ENCODE measurements at regions not wholly inside any gene's neighbourhood (a gene's known extent, or its start where the extent isn't known, plus 50 kb on each side); places are given as distances from the start of the nearest gene placed in this dataset.

DNA sequence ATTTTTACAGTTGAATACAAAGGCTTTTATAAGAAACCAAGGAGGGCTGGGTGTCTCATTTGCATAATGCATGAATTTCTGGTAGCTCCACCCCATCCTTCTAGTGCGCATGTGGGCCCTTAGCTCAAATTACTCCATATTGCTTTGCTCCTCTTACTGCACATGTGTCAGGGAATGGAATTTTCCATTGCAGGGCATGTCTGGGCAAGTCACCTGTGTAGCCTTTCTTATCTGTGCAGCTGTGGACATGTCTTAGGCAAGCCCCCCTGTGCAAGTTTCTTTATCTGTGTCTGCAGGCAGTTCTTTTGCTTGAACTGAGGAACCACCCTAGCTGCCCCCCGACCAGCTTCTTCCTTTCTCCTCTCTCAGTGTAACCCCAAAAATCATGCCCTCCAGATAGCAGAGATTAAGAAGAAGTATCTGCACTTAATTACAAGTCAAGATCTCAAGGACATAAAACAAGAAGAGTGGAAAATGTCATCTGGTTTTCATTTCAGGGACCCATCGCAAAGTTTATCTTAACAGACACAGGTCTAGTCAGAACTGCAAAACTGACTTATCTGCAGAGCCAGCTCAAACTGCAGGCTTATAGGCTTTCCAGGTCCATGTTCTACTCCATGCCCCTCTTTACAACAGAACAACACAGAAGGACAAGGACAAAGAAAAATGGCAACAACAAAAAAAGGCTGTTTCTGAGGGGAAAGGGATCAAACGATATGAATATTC is 137.9 kb upstream of the HS3ST4 start:
- FAIRE-seq: no peak
- H3K36me3 ChIP-seq (ENCODE audit: insufficient read depth, low read length): no peaks in the 10 kb centered on the region
- Mint-ChIP-seq H3K4me3 (ENCODE audit: unreplicated experiment) (no peak overlapping the region), H3K9me3 (ENCODE audit: unreplicated experiment) (peaks cover 17% of the 10 kb centered on the region), H3K27me3 (ENCODE audit: low read depth, unreplicated experiment) (no peaks in the 10 kb centered on the region), H3K36me3 (ENCODE audit: low read depth, unreplicated experiment) (no peaks in the 10 kb centered on the region), H3K4me1 (ENCODE audit: low read depth, unreplicated experiment) (peaks cover 2% of the 10 kb centered on the region), H3K27ac (ENCODE audit: unreplicated experiment) (peak overlapping the region; percentile 94)
- TF ChIP-seq EZH2 (IDR thresholded peaks at IDR 0.05; ENCODE audit: insufficient read depth, low read length): no peak
- TF ChIP-seq, protein P1, sequence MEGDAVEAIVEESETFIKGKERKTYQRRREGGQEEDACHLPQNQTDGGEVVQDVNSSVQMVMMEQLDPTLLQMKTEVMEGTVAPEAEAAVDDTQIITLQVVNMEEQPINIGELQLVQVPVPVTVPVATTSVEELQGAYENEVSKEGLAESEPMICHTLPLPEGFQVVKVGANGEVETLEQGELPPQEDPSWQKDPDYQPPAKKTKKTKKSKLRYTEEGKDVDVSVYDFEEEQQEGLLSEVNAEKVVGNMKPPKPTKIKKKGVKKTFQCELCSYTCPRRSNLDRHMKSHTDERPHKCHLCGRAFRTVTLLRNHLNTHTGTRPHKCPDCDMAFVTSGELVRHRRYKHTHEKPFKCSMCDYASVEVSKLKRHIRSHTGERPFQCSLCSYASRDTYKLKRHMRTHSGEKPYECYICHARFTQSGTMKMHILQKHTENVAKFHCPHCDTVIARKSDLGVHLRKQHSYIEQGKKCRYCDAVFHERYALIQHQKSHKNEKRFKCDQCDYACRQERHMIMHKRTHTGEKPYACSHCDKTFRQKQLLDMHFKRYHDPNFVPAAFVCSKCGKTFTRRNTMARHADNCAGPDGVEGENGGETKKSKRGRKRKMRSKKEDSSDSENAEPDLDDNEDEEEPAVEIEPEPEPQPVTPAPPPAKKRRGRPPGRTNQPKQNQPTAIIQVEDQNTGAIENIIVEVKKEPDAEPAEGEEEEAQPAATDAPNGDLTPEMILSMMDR (IDR thresholded peaks at IDR 0.05; ENCODE audit: insufficient read depth, low read depth, low read length): no peak
- H3K79me2 ChIP-seq (ENCODE audit: insufficient read depth, low read length): no peaks in the 10 kb centered on the region
- no peak overlapping the region for H3K27ac ChIP-seq (ENCODE audit: low read depth, low read length)
- peaks cover 4% of the 10 kb centered on the region for H3K9me3 ChIP-seq (ENCODE audit: insufficient read depth, low read depth, low read length)
- no peaks in the 10 kb centered on the region for H4K20me1 ChIP-seq (ENCODE audit: insufficient read depth, low read length)
- H2AFZ ChIP-seq (ENCODE audit: low read depth, low read length): no peak overlapping the region
- no peak overlapping the region for H3K4me2 ChIP-seq (ENCODE audit: low read length)
- no peaks in the 10 kb centered on the region for H3K27me3 ChIP-seq (ENCODE audit: insufficient read depth, low read length)
- no peak overlapping the region for H3K9ac ChIP-seq (ENCODE audit: low read length)
- H3K4me3 ChIP-seq (ENCODE audit: insufficient read depth, low read depth, low read length): no peak overlapping the region
- no peaks in the 10 kb centered on the region for H3K4me1 ChIP-seq (ENCODE audit: insufficient read depth, low read length)
- DNase-seq (ENCODE audit: low read depth): no peak

DNA sequence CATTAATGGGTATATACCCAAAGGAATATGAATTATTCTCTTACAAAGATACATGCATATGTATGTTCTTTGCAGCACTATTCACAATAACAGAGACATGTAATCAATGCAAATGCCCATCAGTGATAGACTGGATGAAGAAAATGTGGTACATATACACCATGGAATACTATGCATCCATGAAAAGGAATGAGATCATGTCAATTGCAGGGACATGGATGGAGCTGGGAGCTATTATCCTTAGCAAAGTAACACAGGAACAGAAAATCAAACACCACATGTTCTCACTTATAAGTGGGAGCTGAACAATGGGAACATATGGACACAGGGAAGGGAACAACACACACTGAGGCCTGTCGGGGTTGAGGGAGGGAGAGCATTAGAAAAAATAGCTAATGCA is 141.1 kb upstream of the HS3ST4 start:
- H3K9me3 Mint-ChIP-seq (ENCODE audit: unreplicated experiment): peaks cover 11% of the 10 kb centered on the region
- no peak overlapping the region for H3K4me3 ChIP-seq (ENCODE audit: insufficient read depth, low read depth, low read length)
- H3K27ac Mint-ChIP-seq (ENCODE audit: unreplicated experiment): no peak overlapping the region
- no peak overlapping the region for H3K27ac ChIP-seq (ENCODE audit: low read depth, low read length)
- DNase-seq (ENCODE audit: low read depth) (no peak), FAIRE-seq (no peak)
- H3K4me2 ChIP-seq (ENCODE audit: low read length): no peak overlapping the region
- H3K27me3 ChIP-seq (ENCODE audit: insufficient read depth, low read length): no peaks in the 10 kb centered on the region
- no peaks in the 10 kb centered on the region for H3K4me1 ChIP-seq (ENCODE audit: insufficient read depth, low read length)
- H2AFZ ChIP-seq (ENCODE audit: low read depth, low read length): no peak overlapping the region
- H3K9me3 ChIP-seq (ENCODE audit: insufficient read depth, low read depth, low read length): peaks cover 4% of the 10 kb centered on the region
- peaks cover 3% of the 10 kb centered on the region for H3K27me3 Mint-ChIP-seq (ENCODE audit: low read depth, unreplicated experiment)
- no peak overlapping the region for H3K4me3 Mint-ChIP-seq (ENCODE audit: unreplicated experiment)
- H3K36me3 Mint-ChIP-seq (ENCODE audit: low read depth, unreplicated experiment): no peaks in the 10 kb centered on the region
- no peak overlapping the region for H3K9ac ChIP-seq (ENCODE audit: low read length)
- TF ChIP-seq, protein P1 (IDR thresholded peaks at IDR 0.05; ENCODE audit: insufficient read depth, low read depth, low read length): no peak
- no peak for TF ChIP-seq EZH2 (IDR thresholded peaks at IDR 0.05; ENCODE audit: insufficient read depth, low read length)
- H3K79me2 ChIP-seq (ENCODE audit: insufficient read depth, low read length): no peaks in the 10 kb centered on the region
- no peaks in the 10 kb centered on the region for H3K36me3 ChIP-seq (ENCODE audit: insufficient read depth, low read length)
- no peaks in the 10 kb centered on the region for H4K20me1 ChIP-seq (ENCODE audit: insufficient read depth, low read length)
- H3K4me1 Mint-ChIP-seq (ENCODE audit: low read depth, unreplicated experiment): peaks cover 2% of the 10 kb centered on the region

DNA sequence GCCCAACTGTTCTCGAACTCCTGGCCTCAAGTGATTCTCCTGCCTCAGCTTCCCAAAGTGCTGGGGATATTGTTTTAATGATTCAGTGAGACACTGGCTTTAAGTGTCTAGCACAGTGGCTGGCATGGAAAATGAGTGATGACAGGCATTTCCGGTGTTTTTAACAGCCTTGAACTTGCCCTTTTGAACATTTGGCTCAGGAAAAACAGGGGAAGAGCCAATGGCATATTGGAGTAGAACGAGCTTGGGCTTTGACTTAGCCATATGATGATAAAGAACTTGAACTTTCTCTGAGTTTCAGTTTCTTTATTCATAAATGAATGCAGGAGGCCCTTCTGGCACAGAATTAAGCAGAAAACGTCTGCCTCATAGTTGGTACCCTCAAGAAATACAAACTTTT is 145.0 kb upstream of the HS3ST4 start:
- H3K4me1 Mint-ChIP-seq (ENCODE audit: low read depth, unreplicated experiment): no peaks in the 10 kb centered on the region
- no peak overlapping the region for H3K4me3 Mint-ChIP-seq (ENCODE audit: unreplicated experiment)
- no peaks in the 10 kb centered on the region for H3K4me1 ChIP-seq (ENCODE audit: insufficient read depth, low read length)
- no peak overlapping the region for H3K4me3 ChIP-seq (ENCODE audit: insufficient read depth, low read depth, low read length)
- H3K27ac ChIP-seq (ENCODE audit: low read depth, low read length): no peak overlapping the region
- H3K9ac ChIP-seq (ENCODE audit: low read length): no peak overlapping the region
- TF ChIP-seq, protein P1 (IDR thresholded peaks at IDR 0.05; ENCODE audit: insufficient read depth, low read depth, low read length): no peak
- TF ChIP-seq EZH2 (IDR thresholded peaks at IDR 0.05; ENCODE audit: insufficient read depth, low read length): no peak
- no peaks in the 10 kb centered on the region for H4K20me1 ChIP-seq (ENCODE audit: insufficient read depth, low read length)
- H2AFZ ChIP-seq (ENCODE audit: low read depth, low read length): no peak overlapping the region
- H3K27me3 ChIP-seq (ENCODE audit: insufficient read depth, low read length): no peaks in the 10 kb centered on the region
- no peaks in the 10 kb centered on the region for H3K36me3 ChIP-seq (ENCODE audit: insufficient read depth, low read length)
- H3K79me2 ChIP-seq (ENCODE audit: insufficient read depth, low read length): no peaks in the 10 kb centered on the region
- H3K9me3 ChIP-seq (ENCODE audit: insufficient read depth, low read depth, low read length): no peaks in the 10 kb centered on the region
- no peak for DNase-seq (ENCODE audit: low read depth)
- peaks cover 3% of the 10 kb centered on the region for H3K27me3 Mint-ChIP-seq (ENCODE audit: low read depth, unreplicated experiment)
- FAIRE-seq: no peak
- no peak overlapping the region for H3K27ac Mint-ChIP-seq (ENCODE audit: unreplicated experiment)
- no peaks in the 10 kb centered on the region for H3K36me3 Mint-ChIP-seq (ENCODE audit: low read depth, unreplicated experiment)
- H3K4me2 ChIP-seq (ENCODE audit: low read length): no peak overlapping the region
- peaks cover 13% of the 10 kb centered on the region for H3K9me3 Mint-ChIP-seq (ENCODE audit: unreplicated experiment)

Data from astrocyte (in vitro differentiated cells and primary cell).